BJ (cell line): ENCODE measurements at regions not wholly inside any gene's neighbourhood (a gene's known extent, or its start where the extent isn't known, plus 50 kb on each side); places are given as distances from the start of the nearest gene placed in this dataset.

Experiments
- CTCF ChIA-PET: fragments of 350-600 bp; formaldehyde crosslinking; extraction: SDS; loops from one replicate; lab custom pipeline; 2021; ENCODE audit warnings: antibody characterized with exemption, inconsistent platforms; lab: Yijun Ruan, JAX
- POLR2A ChIA-PET: fragments of 300-600 bp; sonication (Branson Sonifier 250); formaldehyde crosslinking; extraction: SDS; loops from one replicate; lab custom pipeline; 2021; ENCODE audit warnings: antibody characterized with exemption; lab: Charles Lee
- DNase-seq: peaks from one replicate; pipeline ENCODE4 v3.0.0-alpha.2; 2011; ENCODE audit warnings: low read depth
- H3K27me3 ChIP-seq: 2 replicates; pipeline ENCODE4 v1.6.0; 2011; ENCODE audit warnings: low read length; ENCODE audit not compliant: control insufficient read depth, insufficient read depth
- H3K36me3 ChIP-seq: 2 replicates; pipeline ENCODE4 v1.5.1; 2011; ENCODE audit warnings: low read length; ENCODE audit not compliant: control insufficient read depth, insufficient read depth
- H3K4me3 ChIP-seq: 2 replicates; pipeline ENCODE4 v1.5.1; 2011; ENCODE audit warnings: low read depth, mild to moderate bottlenecking, control low read depth, low read length
- CTCF ChIP-seq: IDR thresholded peaks from 2 replicates; pipeline ENCODE4 v1.5.1; 2011; ENCODE audit warnings: low read depth, mild to moderate bottlenecking, control low read depth, inconsistent platforms, low read length, moderate library complexity; ENCODE audit not compliant: insufficient read depth

- ChIA-PET CTCF (no interaction called here), POLR2A (no interaction called here)
- no peaks in the 10 kb centered on the region for H3K36me3 ChIP-seq
- no peaks in the 10 kb centered on the region for H3K27me3 ChIP-seq
- DNase-seq, result no peak
- TF ChIP-seq CTCF, result no peak
- no peak overlapping the region for H3K4me3 ChIP-seq
Observed at GRCh38 chr20:11030351-11030750, 356.6 kb upstream of the JAG1 start.

GRCh38 chr20:11031300-11031699, 357.5 kb upstream of the JAG1 start:
- Histone ChIP-seq H3K27me3 (no peaks in the 10 kb centered on the region), H3K4me3 (no peak overlapping the region), H3K36me3 (no peaks in the 10 kb centered on the region)
- DNase-seq, result no peak
- ChIA-PET CTCF (interaction anchor here (1.1 kb wide), 1 partner anchor 44 kb away, joined by 3 read pairs; no protein-coding TSS in a partner anchor), POLR2A (no interaction called here)
- TF ChIP-seq CTCF, result no peak

- no peak for DNase-seq
- H3K27me3 ChIP-seq, result no peaks in the 10 kb centered on the region
- CTCF ChIA-PET, result no interaction called here
- H3K4me3 ChIP-seq, result no peak overlapping the region
- H3K36me3 ChIP-seq, result no peaks in the 10 kb centered on the region
- no peak for TF ChIP-seq CTCF
- POLR2A ChIA-PET, result no interaction called here
Observed at GRCh38 chr20:11032611-11033010, 358.8 kb upstream of the JAG1 start.

GRCh38 chr20:11034025-11034424, 360.2 kb upstream of the JAG1 start:
- Histone ChIP-seq H3K36me3 (no peaks in the 10 kb centered on the region), H3K27me3 (no peaks in the 10 kb centered on the region), H3K4me3 (no peak overlapping the region)
- DNase-seq, result no peak
- CTCF ChIA-PET, result no interaction called here
- POLR2A ChIA-PET, result no interaction called here
- TF ChIP-seq CTCF, result no peak

- no peaks in the 10 kb centered on the region for H3K27me3 ChIP-seq
- DNase-seq, result no peak
- H3K4me3 ChIP-seq, result no peak overlapping the region
- TF ChIP-seq CTCF, result no peak
- POLR2A ChIA-PET, result no interaction called here
- no peaks in the 10 kb centered on the region for H3K36me3 ChIP-seq
- CTCF ChIA-PET, result no interaction called here
Observed at GRCh38 chr20:11035211-11035610, 361.4 kb upstream of the JAG1 start.
